Ovary (tissue), 3 donors: ENCODE measurements at regions not wholly inside any gene's neighbourhood (a gene's known extent, or its start where the extent isn't known, plus 50 kb on each side); places are given as distances from the start of the nearest gene placed in this dataset.

Source experiments
- POLR2A ChIP-seq: fragments of 450-650 bp; IDR thresholded peaks from one replicate; pipeline ENCODE4 v1.6.1; 2017; ENCODE audit warnings: antibody characterized with exemption, mild to moderate bottlenecking, moderate library complexity
- TF ChIP-seq, protein P1 (sequence below), 3 donors: fragments of 450-650 bp in 2 of 3; fragments of 200-600 bp in 1 of 3; IDR thresholded peaks; one replicate each; pipeline versions ENCODE4 v1.5.1 to v1.8.0; 2016 to 2022; ENCODE audit warnings: antibody characterized with exemption in 3 of 3, mild to moderate bottlenecking in 1 of 3
- donor health status: DM: no; HTN: no; CAD: no.

DNA sequence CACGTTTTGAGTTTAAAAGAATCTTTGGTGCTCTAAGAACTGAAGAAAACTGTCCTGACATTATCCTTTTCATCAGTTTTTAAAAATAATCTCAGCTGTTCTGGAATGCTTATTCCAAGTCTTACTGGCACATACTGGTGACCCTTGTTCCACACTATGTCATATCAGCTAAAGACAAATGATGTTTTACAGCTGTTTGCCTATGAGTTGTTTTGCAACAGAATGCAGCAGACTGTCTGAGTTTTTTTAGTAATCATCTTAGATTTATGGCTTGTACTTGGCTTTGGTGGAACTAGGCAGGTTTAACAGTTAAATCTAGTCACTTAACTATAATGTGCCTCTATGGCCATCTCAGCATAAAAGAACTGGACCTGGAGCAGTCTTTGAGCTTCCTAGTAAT is 91.6 kb upstream of the GRIN2B start:
- TF ChIP-seq, protein P1, sequence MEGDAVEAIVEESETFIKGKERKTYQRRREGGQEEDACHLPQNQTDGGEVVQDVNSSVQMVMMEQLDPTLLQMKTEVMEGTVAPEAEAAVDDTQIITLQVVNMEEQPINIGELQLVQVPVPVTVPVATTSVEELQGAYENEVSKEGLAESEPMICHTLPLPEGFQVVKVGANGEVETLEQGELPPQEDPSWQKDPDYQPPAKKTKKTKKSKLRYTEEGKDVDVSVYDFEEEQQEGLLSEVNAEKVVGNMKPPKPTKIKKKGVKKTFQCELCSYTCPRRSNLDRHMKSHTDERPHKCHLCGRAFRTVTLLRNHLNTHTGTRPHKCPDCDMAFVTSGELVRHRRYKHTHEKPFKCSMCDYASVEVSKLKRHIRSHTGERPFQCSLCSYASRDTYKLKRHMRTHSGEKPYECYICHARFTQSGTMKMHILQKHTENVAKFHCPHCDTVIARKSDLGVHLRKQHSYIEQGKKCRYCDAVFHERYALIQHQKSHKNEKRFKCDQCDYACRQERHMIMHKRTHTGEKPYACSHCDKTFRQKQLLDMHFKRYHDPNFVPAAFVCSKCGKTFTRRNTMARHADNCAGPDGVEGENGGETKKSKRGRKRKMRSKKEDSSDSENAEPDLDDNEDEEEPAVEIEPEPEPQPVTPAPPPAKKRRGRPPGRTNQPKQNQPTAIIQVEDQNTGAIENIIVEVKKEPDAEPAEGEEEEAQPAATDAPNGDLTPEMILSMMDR (IDR thresholded peaks at IDR 0.05), result no peak
- no peak for TF ChIP-seq POLR2A
